Muscle layer of colon (tissue), 2 donors: ENCODE measurements at regions not wholly inside any gene's neighbourhood (a gene's known extent, or its start where the extent isn't known, plus 50 kb on each side); places are given as distances from the start of the nearest gene placed in this dataset.
"Not testable (repeated sequence)": the region's sequence is repeated elsewhere in the genome, so short reads cannot be mapped to it uniquely, and the experiment has no call there.

Experiments used
- H3K27ac ChIP-seq: one replicate; pipeline ENCODE4 v1.7.0; 2013; ENCODE audit warnings: low read depth, mild to moderate bottlenecking, low read length, moderate library complexity
- H3K27me3 ChIP-seq, 2 donors: one replicate each; pipeline ENCODE4 v1.7.0; 2013; ENCODE audit warnings: low read length in 2 of 2, mild to moderate bottlenecking in 2 of 2; ENCODE audit not compliant: insufficient read depth in 2 of 2, control insufficient read depth in 1 of 2
- H3K36me3 ChIP-seq: one replicate; pipeline ENCODE4 v1.7.0; 2013; ENCODE audit warnings: mild to moderate bottlenecking, low read length; ENCODE audit not compliant: insufficient read depth
- H3K4me1 ChIP-seq: one replicate; pipeline ENCODE4 v1.7.0; 2013; ENCODE audit warnings: mild to moderate bottlenecking, low read length; ENCODE audit not compliant: insufficient read depth
- H3K4me3 ChIP-seq, 2 donors: one replicate each; pipeline ENCODE4 v1.7.0; 2013; ENCODE audit warnings: low read length in 2 of 2, low read depth in 1 of 2, mild to moderate bottlenecking in 1 of 2, moderate library complexity in 1 of 2
- H3K9ac ChIP-seq: one replicate; pipeline ENCODE4 v1.7.0; 2013; ENCODE audit warnings: low read length
- H3K9me3 ChIP-seq: one replicate; pipeline ENCODE4 v1.7.0; 2013; ENCODE audit warnings: mild to moderate bottlenecking, low read length
- donor health status: abdominal sarcoma.
- donor health status: Adenocarcinoma of cecum.

DNA sequence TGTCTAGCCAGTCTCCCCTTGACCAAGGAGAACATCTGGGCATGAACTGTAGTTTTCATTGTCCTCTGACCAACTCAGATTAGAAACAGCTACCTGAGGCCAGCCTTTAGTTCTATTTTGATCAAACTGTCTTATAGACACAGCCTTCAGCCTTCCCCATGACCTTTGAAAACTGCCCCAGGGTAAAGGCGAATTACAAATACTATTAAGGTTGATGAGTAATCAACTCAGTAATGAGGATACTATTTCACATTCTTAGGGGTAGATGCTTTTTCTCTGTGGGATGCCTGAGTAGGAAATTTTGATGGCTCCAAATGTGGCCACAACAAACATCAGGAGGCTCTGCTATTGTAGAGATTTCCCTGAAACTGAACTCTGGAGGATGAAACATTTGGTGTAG, 234.0 kb upstream of the VKORC1L1 start:
- not testable (repeated sequence) for H3K4me1 ChIP-seq, H3K27ac ChIP-seq, H3K36me3 ChIP-seq, H3K9me3 ChIP-seq, H3K9ac ChIP-seq, H3K4me3 ChIP-seq, H3K27me3 ChIP-seq

- not testable (repeated sequence) for H3K9me3 ChIP-seq, H3K27me3 ChIP-seq, H3K27ac ChIP-seq, H3K4me1 ChIP-seq, H3K4me3 ChIP-seq, H3K36me3 ChIP-seq, H3K9ac ChIP-seq
These were observed 233.2 kb upstream of the VKORC1L1 start for GRCh38 chr7:65639717-65640116.

DNA sequence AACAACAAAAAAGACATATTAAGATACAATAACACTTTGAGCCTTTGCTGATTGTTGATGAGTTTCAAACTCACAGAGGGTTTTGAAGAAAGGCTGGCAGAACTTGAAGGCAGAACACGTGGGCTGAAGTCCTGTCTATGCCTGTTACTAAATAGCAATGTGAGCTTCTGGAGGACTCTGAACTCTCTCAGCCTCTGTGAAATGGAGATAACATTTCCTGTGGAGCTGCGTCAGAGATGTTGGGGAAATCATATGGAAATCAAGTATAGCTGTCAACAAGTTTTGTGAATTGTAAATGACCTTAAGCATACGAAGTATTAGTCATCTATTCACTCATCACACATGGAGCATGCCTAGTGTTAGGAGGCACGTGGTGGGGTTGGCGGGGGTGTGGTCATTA, 229.4 kb upstream of the VKORC1L1 start:
- H3K36me3 ChIP-seq, H3K4me1 ChIP-seq, H3K9me3 ChIP-seq, H3K27me3 ChIP-seq, H3K27ac ChIP-seq, H3K4me3 ChIP-seq, H3K9ac ChIP-seq: not testable (repeated sequence)

DNA sequence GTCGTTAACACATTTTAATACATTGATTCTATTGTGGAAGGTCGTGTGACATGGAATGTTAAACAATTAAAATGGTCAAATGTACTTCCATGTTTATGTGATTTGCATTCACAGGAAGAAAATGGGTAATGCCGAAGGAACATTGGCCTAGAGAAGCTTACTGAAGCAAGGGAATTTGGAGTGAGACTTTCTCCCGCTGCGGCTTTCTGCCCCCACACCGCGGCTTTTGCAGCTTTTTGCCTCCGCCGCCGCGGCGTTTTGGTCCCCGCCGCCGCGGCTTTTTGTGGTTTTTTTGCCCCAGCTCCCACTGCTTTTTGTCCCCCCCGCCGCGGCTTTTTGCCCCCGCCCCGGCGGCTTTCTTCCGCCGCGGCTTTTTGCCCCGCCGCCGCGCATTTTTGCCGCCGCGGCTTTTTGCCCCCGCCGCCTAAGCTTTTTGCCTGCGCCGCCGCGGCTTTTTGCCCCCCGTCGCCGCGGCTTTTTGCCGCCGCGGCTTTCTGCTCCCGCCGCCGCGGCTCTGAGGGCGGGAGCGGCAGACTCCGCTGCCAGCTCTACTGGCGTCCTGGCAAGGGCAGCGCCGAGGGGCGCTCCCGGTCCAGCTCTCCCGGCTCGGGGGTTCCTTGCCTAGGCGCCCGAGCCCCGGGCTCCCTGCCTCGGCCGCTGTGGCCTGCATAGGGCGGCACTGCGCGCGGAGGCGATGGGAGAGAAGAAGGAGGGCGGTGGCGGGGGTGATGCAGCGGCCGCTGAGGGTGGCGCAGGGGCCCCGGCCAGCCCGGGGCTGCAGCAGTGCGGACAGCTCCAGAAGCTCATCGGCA, 225.5 kb upstream of the VKORC1L1 start:
- not testable (repeated sequence) for H3K27me3 ChIP-seq, H3K27ac ChIP-seq, H3K4me3 ChIP-seq, H3K36me3 ChIP-seq, H3K9me3 ChIP-seq, H3K9ac ChIP-seq, H3K4me1 ChIP-seq

- not testable (repeated sequence) for H3K9ac ChIP-seq, H3K36me3 ChIP-seq, H3K27me3 ChIP-seq, H3K4me1 ChIP-seq, H3K4me3 ChIP-seq, H3K9me3 ChIP-seq, H3K27ac ChIP-seq
These were observed 221.7 kb upstream of the VKORC1L1 start for GRCh38 chr7:65651174-65651573.

DNA sequence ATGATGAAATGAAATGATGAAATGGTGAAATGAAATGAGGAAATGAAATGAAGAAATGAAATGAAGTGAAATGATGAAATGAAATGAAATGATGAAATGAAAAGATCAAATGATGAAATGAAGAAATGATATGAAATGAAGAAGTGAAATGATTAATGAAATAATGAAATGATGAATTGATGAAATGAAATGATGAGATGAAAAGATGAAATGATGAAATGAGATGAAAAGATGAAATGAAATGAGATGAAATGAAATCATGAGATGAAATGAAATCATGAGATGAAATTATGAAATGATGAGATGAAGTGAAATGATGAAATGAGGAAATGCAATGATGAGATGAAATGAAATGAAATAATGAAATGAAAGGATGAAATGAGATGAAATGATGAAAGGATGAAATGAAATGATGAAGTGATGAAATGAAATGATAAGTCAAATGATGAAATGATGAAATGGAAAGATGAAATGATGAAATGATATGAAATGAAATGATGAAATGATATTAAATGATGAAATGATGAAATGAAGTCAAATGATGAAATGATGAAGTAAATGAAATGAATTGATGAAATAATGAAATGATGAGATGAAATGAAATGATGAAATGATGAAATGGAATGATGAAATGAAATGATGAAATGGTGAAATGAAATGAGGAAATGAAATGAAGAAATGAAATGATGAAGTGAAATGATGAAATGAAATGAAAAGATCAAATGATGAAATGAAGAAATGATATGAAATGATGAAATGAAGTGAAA, 220.9 kb upstream of the VKORC1L1 start:
- not testable (repeated sequence) for H3K4me3 ChIP-seq, H3K27ac ChIP-seq, H3K4me1 ChIP-seq, H3K9me3 ChIP-seq, H3K9ac ChIP-seq, H3K36me3 ChIP-seq, H3K27me3 ChIP-seq

DNA sequence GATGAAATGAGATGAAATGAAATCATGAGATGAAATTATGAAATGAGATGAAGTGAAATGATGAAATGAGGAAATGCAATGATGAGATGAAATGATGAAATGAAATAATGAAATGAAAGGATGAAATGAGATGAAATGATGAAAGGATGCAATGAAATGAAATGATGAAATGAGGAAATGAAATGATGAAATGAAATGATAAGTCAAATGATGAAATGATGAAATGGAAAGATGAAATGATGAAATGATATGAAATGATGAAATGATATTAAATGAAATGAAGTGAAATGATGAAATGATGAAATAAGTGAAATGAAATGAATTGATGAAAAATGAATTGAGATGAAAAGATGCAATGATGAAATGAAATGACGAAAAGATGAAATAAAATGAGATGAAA, 220.2 kb upstream of the VKORC1L1 start:
- H3K4me1 ChIP-seq = not testable (repeated sequence)

DNA sequence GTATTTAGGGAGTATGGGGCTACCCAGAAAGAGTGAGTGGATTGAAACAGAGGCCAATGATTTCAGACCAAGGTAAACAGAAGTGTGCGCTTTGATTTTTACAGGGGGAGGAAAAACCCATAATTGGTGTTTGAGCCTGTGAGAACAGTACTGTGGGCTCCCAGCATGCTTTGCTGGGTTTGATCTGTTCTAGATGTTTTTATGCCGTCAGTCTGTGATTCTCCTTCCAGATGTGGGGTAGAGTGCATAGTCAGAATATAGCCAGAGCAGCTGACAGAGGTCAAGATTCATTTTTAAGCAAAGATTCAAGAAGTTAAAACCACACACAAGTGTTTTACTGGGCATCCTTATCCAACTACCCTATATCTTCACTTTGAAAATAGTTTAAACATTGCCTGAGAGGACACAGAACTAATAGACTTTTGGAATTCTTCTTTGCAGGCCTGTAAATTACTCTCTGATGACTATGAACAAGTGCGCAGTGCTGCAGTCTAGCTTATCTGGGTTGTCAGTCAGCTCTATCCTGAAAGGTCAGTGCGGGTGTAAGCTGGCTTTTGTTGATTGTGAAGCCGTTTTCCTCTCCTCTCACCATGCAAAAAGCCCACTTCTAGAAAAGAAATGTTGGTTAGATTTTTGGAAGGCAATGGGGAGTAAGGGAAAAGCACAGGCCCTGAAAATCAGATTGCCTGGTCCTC, 216.2 kb upstream of the VKORC1L1 start:
- not testable (repeated sequence) for H3K4me3 ChIP-seq, H3K4me1 ChIP-seq, H3K9ac ChIP-seq, H3K9me3 ChIP-seq, H3K36me3 ChIP-seq, H3K27me3 ChIP-seq, H3K27ac ChIP-seq

More for the DNA sequence above, 220.2 kb upstream of the VKORC1L1 start:
- H3K27ac ChIP-seq, H3K9ac ChIP-seq, H3K27me3 ChIP-seq, H3K9me3 ChIP-seq, H3K4me3 ChIP-seq, H3K36me3 ChIP-seq: not testable (repeated sequence)

DNA sequence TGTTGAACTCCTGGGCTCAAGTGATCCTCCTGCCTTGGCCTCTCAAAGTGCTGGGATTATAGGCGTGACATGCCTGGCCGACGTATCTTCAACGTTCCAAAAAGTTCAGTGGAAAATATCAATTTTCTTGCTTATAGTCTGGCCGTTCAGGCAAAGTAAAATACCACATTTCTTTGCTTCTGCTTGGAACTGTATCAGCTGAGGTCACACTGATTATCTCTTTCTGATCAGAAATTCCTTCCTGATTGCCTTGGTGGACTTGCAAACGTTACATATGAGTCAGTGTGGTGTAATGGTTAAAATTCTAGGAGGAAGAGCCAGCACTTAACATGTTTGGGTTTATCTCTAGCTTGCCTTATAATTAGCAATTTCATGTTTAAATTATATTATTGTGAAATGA, 189.5 kb upstream of the VKORC1L1 start:
- not testable (repeated sequence) for H3K9ac ChIP-seq, H3K27ac ChIP-seq, H3K4me1 ChIP-seq, H3K36me3 ChIP-seq, H3K9me3 ChIP-seq, H3K4me3 ChIP-seq, H3K27me3 ChIP-seq

- not testable (repeated sequence) for H3K9ac ChIP-seq, H3K27ac ChIP-seq, H3K4me3 ChIP-seq, H3K36me3 ChIP-seq, H3K4me1 ChIP-seq, H3K27me3 ChIP-seq, H3K9me3 ChIP-seq
These were observed 173.7 kb upstream of the VKORC1L1 start for GRCh38 chr7:65699026-65699714.

- not testable (repeated sequence) for H3K27ac ChIP-seq, H3K27me3 ChIP-seq, H3K4me1 ChIP-seq, H3K36me3 ChIP-seq, H3K9me3 ChIP-seq, H3K4me3 ChIP-seq, H3K9ac ChIP-seq
These were observed 173.0 kb upstream of the VKORC1L1 start for GRCh38 chr7:65699715-65700356.
